OCI-LY3 (cell line): ENCODE measurements at regions not wholly inside any gene's neighbourhood (a gene's known extent, or its start where the extent isn't known, plus 50 kb on each side); places are given as distances from the start of the nearest gene placed in this dataset.

ENCODE experiments used
- EZH2phosphoT487 ChIP-seq: fragments of 200-600 bp; shearing (Covaris generic); IDR thresholded peaks from 2 replicates; pipeline ENCODE4 v1.6.1; 2018; ENCODE audit warnings: antibody characterized with exemption, mixed run types, low read depth
- TF ChIP-seq, protein P1 (sequence below): fragments of 200-600, 300-600 bp; sonication (generic); IDR thresholded peaks from 2 replicates; pipeline ENCODE4 v1.5.1; 2014; ENCODE audit warnings: antibody characterized with exemption, low read length, low read depth

DNA sequence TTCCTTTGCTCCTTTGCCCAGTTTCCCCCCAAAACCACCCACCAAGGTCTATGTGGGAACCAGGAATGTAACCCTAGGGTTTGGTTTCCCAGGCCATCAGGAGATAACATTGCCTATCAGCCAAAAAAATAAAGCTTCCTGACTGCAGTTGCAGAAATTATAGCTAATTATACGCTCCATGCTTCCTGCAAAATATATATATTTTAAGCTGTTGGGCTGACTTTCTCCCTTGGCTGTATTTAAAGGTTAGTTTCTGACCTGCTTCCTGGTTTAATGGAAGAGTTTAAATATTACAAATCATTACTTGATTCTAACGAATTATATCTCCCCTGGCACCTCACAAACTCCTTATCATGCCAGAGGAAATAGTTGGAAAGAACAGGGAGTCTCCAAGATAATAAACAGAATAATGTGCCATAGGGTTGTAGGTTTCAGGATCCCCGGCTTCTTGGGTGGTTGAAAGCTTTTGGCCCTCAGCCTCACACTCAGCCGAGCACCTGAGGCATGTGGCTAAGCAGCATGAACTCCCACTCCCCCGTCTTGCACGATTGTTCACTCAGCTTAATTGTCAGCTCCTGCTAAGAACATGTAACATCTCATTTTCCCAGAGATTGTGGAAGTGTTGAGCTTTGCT lies 79.9 kb downstream of the FZD1 start:
- TF ChIP-seq, protein P1, sequence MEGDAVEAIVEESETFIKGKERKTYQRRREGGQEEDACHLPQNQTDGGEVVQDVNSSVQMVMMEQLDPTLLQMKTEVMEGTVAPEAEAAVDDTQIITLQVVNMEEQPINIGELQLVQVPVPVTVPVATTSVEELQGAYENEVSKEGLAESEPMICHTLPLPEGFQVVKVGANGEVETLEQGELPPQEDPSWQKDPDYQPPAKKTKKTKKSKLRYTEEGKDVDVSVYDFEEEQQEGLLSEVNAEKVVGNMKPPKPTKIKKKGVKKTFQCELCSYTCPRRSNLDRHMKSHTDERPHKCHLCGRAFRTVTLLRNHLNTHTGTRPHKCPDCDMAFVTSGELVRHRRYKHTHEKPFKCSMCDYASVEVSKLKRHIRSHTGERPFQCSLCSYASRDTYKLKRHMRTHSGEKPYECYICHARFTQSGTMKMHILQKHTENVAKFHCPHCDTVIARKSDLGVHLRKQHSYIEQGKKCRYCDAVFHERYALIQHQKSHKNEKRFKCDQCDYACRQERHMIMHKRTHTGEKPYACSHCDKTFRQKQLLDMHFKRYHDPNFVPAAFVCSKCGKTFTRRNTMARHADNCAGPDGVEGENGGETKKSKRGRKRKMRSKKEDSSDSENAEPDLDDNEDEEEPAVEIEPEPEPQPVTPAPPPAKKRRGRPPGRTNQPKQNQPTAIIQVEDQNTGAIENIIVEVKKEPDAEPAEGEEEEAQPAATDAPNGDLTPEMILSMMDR: no peak
- no peak for TF ChIP-seq EZH2phosphoT487
